GM21447 (cell line): ENCODE measurements at regions not wholly inside any gene's neighbourhood (a gene's known extent, or its start where the extent isn't known, plus 50 kb on each side); places are given as distances from the start of the nearest gene placed in this dataset.
A peak's percentile ranks its signal among the peaks of the same experiment; 100 is the strongest.

ENCODE experiments used
- ATAC-seq: cut with Tn5 transposase; IDR thresholded peaks from one replicate; pipeline ENCODE4 v1.9.1; 2021; ENCODE audit not compliant: unreplicated experiment

GRCh38 chr6:54632984-54633565 lies 213.5 kb upstream of the FAM83B start:
- ATAC-seq: no peak

DNA sequence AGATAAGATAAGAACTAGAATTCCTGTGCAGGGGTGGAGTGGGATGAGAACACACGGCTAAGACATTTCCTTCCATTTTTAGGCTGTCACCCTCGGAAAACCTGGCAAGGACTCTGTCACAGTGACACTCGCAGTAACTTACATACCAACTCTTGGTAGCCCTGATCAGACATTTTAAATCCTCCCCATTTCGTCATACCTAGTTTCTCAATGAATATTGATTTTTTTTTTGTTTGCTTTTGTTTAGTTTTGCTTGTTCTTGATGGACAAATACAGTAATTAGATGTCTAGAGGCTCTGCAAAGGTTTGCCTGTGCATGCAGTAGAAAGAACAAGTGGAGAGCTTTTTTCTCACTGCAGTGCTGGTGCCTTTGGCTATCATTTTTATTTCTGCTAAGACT lies 213.0 kb upstream of the FAM83B start:
- ATAC-seq: no peak

GRCh38 chr6:54640911-54641310 lies 205.7 kb upstream of the FAM83B start:
- ATAC-seq: no peak

DNA sequence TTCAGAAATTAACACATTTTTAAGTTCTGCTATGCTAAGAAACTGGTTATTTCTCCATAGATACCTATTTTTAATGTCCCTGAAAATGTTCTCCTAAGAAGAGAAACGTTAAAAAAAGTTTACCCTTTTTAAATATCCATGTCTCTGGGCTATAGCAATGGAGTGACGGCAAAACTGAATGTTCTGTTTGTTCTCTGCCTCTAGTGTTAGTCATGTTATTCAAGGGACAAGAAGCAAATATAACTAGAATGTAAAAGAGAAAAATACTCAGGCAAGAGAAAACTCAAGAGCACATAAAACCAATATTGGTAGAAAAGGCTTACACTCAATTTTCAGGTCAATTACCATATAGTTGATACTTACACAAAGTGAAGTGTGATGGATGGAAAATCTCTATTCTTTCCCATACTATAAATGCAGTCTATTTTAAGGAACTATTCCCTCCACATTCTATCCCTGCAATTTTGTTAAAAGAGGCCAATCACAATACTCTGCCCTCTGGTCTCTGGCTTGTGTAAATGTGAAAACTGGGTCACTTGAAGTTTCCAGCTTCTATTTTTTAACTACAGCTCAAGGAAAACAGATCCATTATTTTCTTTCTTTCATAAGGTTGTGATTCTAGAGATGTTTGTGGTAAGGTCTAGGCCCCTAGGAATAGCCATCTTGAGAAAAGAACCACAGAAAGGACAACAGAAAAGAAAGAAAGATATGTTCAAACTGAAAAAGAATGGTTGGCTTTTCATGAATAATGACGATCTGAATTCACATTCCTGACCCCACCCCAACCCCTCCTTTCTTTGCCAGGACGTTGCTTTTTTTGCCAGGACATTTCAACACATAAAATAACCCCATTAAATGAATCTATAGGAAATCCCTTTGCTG lies 200.3 kb upstream of the FAM83B start:
- ATAC-seq: no peak

GRCh38 chr6:54646951-54647664 lies 199.5 kb upstream of the FAM83B start:
- ATAC-seq: no peak

GRCh38 chr6:54654381-54654780 lies 192.2 kb upstream of the FAM83B start:
- ATAC-seq: no peak

GRCh38 chr6:54655162-54655561 lies 191.4 kb upstream of the FAM83B start:
- no peak for ATAC-seq

DNA sequence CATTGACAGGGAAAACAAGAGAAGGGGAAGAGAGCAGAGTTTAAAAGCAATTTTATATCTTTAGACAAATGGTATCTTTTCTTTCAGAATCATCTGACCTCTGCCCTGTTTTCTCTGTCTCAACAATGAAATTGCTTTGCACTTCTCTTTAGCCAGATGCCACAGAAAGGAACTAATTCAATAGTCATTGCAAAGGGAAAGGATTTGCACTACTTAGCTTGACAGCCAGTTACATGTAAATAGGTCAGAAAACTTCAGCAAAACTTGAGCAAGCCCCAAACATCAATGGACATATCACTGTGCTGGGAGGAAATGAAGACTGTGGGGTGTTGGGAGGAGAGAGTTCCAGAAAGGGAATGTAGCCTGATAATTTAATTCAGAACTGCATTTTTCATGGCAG lies 181.3 kb upstream of the FAM83B start:
- no peak for ATAC-seq

- ATAC-seq: no peak
Measured at GRCh38 chr6:54680531-54680930, 166.0 kb upstream of the FAM83B start.

- ATAC-seq: no peak
Measured at GRCh38 chr6:54681267-54681666, 165.3 kb upstream of the FAM83B start.

- no peak for ATAC-seq
Measured at GRCh38 chr6:54681987-54682386, 164.6 kb upstream of the FAM83B start.

DNA sequence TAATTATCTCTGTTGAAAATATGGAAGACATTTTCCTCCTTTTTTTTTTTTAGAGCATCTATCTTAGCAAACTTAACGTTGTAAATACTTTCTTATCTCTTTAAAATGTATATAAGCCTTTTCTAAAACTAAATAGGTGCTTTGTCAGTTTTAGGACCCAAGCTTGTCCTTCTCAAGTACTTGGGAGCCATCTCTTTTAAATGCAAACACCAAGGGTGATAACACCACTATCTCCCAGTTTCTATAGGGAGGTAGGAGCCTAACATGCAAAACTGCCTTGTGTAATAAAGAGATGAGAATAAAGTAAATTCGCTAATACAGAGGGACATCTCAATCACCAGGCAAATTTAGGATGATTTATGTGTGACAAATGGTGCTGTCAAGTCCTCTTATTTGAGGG lies 157.0 kb upstream of the FAM83B start:
- no peak for ATAC-seq

DNA sequence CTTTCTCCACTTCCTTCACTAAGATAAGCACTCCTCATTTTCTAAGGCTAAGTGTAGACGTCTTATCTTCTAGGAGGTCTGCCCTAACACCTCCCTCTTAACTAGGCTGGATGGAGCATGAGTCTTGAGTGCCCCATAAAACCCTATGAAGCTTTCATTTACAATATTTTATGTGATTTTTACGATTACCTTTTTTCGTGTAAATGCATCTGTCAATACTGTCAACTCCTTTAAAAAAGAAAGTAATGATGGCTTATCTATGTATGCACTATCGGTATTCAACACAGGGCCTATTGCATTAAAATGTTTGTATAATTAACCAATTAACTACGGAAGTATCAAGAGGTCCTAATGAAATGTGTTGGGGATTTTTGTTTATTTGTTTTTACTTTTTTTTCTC lies 156.0 kb upstream of the FAM83B start:
- ATAC-seq: no peak

DNA sequence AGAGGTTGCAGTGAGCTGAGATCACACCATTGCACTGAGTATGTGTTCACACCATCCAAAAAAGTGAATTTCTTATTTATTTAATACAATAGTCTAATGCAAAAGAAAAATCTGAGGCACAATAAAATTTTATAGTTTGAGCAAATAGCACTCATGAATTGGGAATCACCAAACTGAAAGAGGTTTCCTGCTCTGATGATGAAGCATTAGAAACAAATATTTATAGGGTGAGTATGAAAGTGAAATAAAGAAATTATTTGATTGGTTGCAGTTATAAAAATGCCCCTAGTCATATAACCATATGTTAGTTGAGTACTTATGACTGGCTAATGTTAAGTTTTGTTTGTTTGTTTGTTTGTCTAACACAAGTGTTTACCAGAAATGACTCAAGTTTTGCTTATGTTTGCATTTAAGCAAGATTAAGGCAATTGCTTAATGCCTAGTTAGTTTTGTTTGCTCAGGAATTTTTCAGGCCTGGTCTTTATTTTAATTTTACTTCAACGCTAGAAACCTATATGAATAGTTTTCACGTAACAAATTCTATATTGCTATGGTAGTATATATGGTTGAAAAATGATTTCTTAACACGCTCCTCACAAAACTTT lies 151.5 kb upstream of the FAM83B start:
- ATAC-seq: no peak

GRCh38 chr6:54695815-54696214 lies 150.8 kb upstream of the FAM83B start:
- no peak for ATAC-seq

DNA sequence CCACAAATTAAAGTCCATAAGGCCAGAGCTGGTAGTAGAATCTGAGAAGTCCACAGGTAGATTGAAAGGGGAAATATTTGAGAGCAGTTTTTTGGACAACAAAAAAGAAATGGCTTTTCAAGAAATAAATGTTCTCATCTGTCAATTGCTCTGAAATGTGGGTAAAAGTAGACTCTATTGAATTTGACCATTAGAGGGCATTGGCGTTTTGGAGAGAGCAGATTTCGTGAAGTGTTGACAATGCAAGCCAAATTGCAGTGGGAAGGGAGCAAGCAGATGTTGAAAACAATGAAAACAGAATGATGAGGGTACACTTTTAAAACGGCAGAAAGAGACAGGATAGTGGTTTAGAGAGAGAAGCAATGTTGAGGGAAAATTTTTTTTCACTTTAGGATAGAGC lies 149.1 kb upstream of the FAM83B start:
- ATAC-seq: no peak

DNA sequence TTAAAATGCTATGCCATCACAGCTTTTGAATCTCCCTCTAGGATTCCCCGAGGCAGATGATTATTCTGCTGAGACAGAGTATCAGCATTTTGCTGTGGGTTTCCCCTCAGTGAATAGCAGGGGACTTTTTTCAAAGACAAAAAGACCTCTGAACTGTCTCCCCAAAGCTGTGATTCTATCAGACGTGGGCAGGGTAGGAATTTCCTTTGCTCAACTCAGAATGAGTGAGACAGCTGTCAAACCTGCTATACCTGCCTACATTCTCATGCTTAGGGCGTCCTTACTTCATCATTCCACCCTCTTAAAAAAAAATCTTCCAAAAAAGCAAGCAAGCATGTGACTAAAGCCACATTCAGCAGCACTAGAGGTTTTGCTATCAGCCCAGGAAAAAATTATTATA lies 147.6 kb upstream of the FAM83B start:
- peak; percentile 62 for ATAC-seq

GRCh38 chr6:54700158-54700557 lies 146.4 kb upstream of the FAM83B start:
- no peak for ATAC-seq

GRCh38 chr6:54702772-54703171 lies 143.8 kb upstream of the FAM83B start:
- ATAC-seq: no peak

GRCh38 chr6:54706391-54706790 lies 140.2 kb upstream of the FAM83B start:
- no peak for ATAC-seq

DNA sequence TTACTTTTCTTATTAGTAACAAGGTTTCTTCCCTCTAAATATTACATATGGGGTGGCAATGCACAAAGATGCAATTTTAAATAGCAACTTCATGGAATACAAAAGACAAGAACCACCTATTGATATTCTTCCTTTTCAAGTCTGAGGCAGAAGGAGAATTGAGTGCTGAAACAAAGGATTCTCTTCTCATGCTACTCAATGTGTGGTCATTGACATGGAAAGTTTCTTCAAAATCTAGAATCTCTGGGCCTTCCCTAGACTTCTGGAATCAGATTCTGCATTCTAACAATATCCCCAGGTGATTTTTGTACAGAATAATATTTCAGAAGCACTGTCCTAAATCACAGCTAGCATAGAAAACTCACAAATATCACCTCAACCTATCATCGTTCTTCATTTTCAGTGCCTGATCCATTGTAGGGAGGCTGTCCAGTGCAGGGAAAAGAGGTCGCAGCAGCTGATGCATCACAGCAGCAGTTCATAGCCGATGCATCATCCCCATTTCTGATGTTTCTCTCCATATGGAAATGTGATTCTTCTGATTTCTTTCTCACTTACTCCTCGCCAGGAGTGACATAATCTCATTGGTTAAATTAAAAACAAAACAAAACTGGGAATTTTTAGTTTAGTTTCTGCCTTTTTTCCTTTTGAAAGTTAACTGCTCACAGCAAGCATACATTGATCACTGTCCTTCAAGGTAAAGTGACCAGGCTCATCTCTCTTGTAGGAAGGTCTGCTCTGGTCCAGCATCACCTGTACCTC lies 139.5 kb upstream of the FAM83B start:
- ATAC-seq: no peak
